KG1 (cell line): ENCODE measurements at regions not wholly inside any gene's neighbourhood (a gene's known extent, or its start where the extent isn't known, plus 50 kb on each side); places are given as distances from the start of the nearest gene placed in this dataset.

Source experiments
- DNase-seq: peaks from one replicate; lab custom pipeline; 2025; lab: John Stamatoyannopoulos, UW

GRCh38 chr6:91708534-91708933 lies 1121.7 kb upstream of the MAP3K7 start:
- no peak for DNase-seq

GRCh38 chr6:91705646-91706045 lies 1118.8 kb upstream of the MAP3K7 start:
- DNase-seq, result no peak

DNA sequence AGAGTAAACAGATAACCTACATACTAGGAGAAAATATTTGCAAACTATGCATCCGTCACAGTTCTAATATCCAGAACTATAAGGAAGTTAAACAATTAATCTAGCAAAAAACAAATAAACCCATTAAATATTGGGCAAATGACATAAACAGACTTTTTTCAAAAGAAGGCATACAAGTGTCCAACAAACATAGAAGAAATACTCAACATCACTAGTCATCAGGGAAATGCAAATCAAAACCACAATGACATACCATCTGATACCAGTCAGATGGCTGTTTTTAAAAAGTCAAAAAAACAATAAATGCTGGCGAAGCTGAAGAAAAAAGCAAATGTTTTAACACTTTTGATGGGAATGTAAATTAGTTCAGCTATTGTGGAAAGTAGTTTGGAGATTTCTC lies 1117.7 kb upstream of the MAP3K7 start:
- DNase-seq, result no peak

DNA sequence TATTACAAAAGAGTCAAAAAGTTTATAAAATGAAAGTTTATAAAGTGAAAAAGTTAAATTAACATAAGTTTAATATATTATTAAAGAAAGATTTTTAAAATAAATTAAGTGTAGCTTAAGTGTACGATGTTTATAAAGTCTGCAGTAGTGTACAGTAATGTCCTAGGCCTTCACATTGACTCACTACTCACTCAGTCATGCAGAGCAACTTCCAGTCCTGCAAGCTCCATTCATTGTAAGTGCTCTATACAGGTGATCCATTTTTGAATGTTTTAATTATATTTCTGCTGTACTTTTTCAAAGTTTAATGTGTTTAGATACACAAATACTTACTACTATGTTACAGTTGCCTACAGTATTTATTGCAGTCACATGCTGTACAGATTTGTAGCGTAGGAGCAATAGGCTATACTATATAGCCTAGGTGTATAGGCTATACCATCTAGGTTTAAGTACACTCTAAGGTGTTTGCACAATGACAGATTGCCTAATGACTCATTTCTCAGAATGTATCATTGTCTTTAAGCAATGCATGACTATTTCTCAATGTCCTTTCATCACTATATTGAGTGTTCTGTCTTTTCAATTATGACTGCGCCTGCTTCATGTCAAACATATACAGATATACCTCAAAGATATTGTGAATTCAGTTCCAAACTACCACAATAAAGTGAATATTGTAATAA lies 1110.3 kb upstream of the MAP3K7 start:
- no peak for DNase-seq

GRCh38 chr6:91695221-91695620 lies 1108.3 kb upstream of the MAP3K7 start:
- DNase-seq, result no peak

- DNase-seq, result no peak
These were observed 1107.3 kb upstream of the MAP3K7 start for GRCh38 chr6:91694016-91694654.

- no peak for DNase-seq
These were observed 1104.6 kb upstream of the MAP3K7 start for GRCh38 chr6:91691449-91691848.

DNA sequence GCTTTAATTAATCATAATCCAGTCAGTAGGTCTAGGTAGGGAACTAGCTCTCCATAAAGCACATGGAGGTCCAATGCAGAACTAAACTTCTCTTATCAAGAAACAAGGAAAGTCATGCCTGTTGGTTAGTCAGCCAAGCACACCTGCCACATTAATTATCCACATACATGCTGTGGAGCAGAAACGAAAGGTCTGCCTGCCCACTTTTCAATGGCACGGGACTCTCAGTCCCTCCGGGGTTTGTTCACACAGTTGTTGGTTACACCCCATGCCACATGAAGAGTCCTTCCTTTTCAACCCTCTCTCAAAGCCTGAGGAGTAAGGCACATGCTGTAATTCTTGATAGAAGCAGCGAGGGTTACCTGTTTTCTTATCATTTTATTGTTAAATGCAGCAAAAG lies 1096.4 kb upstream of the MAP3K7 start:
- no peak for DNase-seq

DNA sequence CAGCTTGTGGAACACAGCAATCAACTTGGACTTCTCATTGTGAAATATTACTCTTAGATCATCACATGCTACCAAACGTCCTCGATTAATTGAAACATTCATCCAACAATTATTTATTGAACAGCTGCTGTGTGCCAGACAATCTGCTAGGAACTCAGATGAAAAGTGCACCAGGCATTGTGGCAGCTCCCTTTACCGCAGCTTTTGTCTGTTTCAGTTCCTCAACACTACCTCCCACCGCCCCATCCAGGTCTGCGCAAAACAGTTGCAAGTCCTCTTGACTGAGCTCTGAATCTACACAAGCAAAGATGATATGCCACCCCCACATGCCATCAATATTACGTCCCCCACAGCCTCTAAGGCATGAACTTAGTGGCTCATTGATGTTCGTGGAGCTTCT lies 1094.4 kb upstream of the MAP3K7 start:
- DNase-seq, result no peak

DNA sequence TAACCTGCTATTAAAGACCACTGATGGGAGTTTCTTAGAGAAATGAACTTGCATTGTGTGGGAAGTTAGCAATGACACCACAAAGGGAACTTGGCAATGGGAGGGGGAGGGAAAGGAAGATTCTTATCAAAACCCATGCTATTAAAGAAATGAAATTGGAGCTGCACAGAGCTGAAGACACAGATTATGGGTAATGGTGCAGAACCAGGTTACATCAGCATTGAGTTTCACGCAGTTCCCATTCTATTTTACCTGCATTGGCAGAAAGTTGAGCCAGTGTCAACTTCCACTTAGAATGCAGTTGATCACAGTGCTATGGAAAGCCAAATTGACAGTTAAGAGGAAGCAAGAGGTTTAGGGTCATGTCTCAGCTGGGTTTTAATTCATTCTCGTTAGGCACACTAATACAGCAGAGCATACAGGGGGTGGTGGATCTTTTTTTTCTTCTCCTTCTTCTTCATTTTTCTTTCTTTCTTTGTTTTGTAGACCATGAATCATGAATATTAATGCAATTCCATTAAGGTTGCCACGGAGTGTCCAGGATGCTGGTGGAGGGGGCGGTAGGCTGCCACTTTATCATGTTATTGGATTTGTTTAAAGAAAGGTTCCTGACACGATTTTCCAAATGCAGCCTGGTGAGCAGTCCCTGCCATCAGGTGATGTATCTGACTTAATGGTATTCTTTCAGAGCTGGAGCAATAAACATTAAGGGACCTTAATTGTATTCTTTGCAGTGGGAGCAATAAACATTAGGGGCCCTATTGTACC lies 1092.0 kb upstream of the MAP3K7 start:
- no peak for DNase-seq

DNA sequence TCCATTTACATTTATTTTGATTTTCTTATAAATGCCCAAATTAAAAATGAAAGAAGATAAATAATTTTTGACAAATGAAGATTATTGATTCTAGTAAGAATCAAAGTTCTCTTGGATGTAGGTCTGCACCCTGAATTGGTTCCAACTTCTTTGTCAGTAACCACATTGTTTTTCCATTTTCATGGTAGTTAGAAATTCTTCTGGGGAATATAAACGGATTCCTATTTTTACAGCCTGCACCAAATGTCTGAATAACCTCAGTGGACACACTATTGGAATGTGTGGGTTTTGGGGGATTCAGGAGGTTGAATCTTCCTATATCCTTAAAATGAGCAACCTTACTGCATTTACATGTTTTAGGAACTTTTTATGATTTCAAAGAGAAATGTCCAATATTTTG lies 1085.3 kb upstream of the MAP3K7 start:
- DNase-seq, result no peak

DNA sequence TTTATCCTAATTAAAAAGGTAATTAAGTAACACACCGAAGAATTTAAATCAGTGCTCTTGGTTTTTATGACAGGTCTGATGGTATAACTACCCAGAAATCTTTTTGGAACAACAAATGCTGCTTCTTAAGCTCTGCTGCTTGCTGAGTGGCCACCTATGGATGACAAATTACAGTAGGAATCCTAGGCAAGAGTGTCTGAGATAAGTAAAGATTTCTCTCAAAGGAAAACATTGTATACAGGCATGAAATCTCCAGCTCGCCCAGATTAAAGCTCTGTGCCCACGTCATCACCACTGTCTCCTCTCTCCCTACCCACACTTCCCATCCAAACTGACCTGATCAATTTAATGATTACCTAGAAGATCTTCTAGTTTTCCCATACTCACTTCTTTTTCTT lies 1083.0 kb upstream of the MAP3K7 start:
- no peak for DNase-seq

DNA sequence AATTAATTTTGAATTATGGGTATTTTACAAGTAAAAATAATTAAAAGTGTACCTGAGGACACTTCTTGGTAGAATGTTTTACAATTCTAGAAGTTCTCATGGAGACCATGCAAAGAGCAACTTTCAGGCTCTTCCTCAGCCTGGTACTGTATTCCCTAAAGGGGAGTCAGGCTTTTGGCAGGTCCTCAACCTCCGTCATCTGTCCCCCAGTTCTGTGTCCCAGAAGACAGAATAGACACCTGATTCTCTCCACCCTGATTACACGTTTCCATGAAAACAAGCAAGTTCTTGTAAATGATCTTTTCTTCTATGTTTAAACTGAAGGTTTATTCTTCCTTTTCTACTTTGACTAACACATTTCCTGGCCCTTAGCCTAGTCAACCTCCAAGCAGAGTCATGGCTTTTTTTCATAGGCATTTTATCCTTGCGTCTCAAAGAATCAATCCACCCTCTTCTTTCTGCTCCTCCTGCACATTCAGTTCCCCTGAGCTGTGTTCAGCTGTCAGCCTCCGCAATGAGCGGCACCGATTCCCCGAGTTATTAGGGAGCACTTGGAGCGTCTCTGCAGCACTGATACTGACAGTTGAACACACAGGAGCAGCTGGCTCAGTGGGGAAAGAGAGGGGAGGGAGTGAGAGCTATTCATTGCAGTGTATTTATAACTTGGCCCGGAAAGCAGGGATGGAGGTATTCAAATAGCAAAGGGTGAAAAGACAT lies 1082.4 kb upstream of the MAP3K7 start:
- DNase-seq, result no peak

- DNase-seq, result no peak
These were observed 1080.7 kb upstream of the MAP3K7 start for GRCh38 chr6:91667596-91667995.

- DNase-seq, result no peak
These were observed 1077.6 kb upstream of the MAP3K7 start for GRCh38 chr6:91664327-91664959.

GRCh38 chr6:91660893-91661292 lies 1074.0 kb upstream of the MAP3K7 start:
- DNase-seq, result no peak

GRCh38 chr6:91659891-91660290 lies 1073.0 kb upstream of the MAP3K7 start:
- DNase-seq, result no peak

DNA sequence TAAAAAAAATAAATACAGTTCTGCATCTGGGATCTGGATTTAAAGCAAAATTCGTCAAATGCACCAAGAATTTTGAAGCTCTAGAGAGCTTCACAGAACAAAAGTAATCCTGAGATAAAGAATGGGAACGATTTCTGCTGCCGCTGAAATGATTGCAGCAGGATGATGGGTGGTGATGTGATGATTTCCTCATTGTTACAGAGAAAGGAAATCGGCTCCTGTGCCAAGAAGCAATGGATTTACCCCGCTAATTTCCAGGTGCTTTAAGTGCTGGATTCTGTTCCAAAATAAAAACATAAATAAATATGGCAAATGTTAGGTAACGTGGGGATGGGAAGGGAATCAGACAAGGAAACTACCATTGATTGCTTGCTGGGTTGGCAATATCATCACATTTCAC lies 1067.9 kb upstream of the MAP3K7 start:
- DNase-seq, result no peak

GRCh38 chr6:91654357-91654756 lies 1067.5 kb upstream of the MAP3K7 start:
- DNase-seq, result no peak

GRCh38 chr6:91653895-91654294 lies 1067.0 kb upstream of the MAP3K7 start:
- DNase-seq, result no peak

DNA sequence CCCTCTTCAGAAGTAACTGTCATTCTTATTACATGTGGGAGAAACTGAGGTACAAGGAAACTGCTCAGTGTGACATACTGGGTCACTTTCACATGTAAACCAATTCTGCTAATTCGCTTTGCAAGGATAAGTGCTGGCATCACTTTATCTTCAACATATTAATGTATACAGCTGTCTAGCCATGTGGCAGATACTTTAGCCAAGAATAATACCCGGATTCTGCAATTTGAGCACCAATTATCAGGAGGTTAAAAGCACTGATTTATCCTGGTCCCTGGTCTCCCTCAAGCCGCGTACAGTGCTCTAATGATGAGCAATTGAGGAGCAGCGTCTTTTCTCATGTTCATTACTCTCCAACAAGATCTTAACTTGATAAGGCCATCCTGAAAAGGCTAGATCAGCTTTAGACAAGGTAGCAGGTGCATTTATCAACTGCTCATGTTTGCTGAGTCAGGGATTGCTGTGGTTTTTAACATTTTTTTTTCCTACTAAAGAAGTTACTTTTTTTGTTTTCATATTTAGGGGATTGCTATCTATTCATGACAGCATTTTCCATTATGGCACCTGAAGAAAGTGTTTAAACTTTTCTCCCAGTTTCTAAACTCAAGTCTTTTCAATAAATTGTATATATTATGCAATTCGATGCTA lies 1066.3 kb upstream of the MAP3K7 start:
- DNase-seq, result no peak

GRCh38 chr6:91646649-91647048 lies 1059.8 kb upstream of the MAP3K7 start:
- no peak for DNase-seq
